ENCODE measurements at regions not wholly inside any gene's neighbourhood (a gene's known extent, or its start where the extent isn't known, plus 50 kb on each side); places are given as distances from the start of the nearest gene placed in this dataset.

DNA sequence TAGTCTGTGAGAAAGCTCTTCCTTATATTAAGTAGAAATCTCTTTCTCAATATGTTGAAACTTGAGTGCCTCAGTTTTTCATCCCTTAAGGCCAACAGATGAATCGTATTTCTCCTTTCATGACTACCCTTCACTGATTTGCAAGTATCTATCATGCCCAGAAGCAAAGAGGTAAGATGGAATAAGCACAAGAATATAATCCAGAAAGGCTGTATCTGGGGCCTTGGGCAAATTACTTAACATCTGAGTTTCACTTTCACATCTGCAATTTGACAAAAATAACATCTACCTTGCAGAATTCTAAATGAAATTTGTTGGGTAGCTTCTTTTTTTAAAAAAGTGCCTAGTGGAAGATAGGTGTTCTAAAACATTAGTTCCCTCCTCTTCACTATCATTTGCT, 552.4 kb upstream of the ANO5 start:
- H3K4me3 ChIP-seq (ENCODE audit: insufficient read depth, low read length), result no peak overlapping the region

DNA sequence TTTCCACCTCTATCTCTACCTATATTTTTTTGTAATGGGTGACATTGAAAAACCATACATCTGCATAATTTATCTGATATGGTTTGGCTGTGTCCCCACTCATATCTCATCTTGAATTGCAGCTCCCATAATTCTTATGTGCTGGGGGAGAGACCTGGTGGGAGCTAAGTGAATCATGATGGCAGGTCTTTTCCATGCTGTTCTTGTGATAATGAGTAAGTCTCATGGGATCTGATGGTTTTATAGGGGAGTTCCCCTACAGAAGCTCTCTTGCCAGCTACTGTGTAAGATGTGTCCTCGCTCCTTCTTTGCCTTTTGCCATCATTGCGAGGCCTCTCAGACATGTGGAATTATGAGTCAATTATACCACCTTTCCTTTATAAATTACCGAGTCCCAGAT, 551.0 kb upstream of the ANO5 start:
- Histone ChIP-seq H3K36me3 (ENCODE audit: insufficient read depth, low read length) (no peaks in the 10 kb centered on the region), H2AFZ (ENCODE audit: low read length) (no peak overlapping the region), H4K20me1 (ENCODE audit: insufficient read depth, low read length) (no peaks in the 10 kb centered on the region), H3K27ac (ENCODE audit: low read depth, low read length) (no peak overlapping the region), H3K4me3 (ENCODE audit: insufficient read depth, low read length) (no peak overlapping the region), H3K9me3 (ENCODE audit: low read depth, low read length) (no peaks in the 10 kb centered on the region), H3K4me2 (ENCODE audit: insufficient read depth, low read length) (no peak overlapping the region), H3K79me2 (ENCODE audit: insufficient read depth, low read length) (no peaks in the 10 kb centered on the region), H3K27me3 (ENCODE audit: insufficient read depth, low read length) (no peaks in the 10 kb centered on the region), H3K4me1 (ENCODE audit: insufficient read depth, low read length) (no peaks in the 10 kb centered on the region)
- TF ChIP-seq, protein P1, sequence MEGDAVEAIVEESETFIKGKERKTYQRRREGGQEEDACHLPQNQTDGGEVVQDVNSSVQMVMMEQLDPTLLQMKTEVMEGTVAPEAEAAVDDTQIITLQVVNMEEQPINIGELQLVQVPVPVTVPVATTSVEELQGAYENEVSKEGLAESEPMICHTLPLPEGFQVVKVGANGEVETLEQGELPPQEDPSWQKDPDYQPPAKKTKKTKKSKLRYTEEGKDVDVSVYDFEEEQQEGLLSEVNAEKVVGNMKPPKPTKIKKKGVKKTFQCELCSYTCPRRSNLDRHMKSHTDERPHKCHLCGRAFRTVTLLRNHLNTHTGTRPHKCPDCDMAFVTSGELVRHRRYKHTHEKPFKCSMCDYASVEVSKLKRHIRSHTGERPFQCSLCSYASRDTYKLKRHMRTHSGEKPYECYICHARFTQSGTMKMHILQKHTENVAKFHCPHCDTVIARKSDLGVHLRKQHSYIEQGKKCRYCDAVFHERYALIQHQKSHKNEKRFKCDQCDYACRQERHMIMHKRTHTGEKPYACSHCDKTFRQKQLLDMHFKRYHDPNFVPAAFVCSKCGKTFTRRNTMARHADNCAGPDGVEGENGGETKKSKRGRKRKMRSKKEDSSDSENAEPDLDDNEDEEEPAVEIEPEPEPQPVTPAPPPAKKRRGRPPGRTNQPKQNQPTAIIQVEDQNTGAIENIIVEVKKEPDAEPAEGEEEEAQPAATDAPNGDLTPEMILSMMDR (IDR thresholded peaks at IDR 0.05; ENCODE audit: extremely low read depth, low read depth, low read length), result no peak
- no peak for DNase-seq (ENCODE audit: insufficient read length, low spot score, missing footprints)

More for the DNA sequence above, 552.4 kb upstream of the ANO5 start:
- DNase-seq (ENCODE audit: insufficient read length, low spot score, missing footprints), result no peak
- no peaks in the 10 kb centered on the region for H3K36me3 ChIP-seq (ENCODE audit: insufficient read depth, low read length)
- no peaks in the 10 kb centered on the region for H3K27me3 ChIP-seq (ENCODE audit: insufficient read depth, low read length)
- no peaks in the 10 kb centered on the region for H3K9me3 ChIP-seq (ENCODE audit: low read depth, low read length)
- H3K4me1 ChIP-seq (ENCODE audit: insufficient read depth, low read length), result no peaks in the 10 kb centered on the region
- no peak overlapping the region for H3K27ac ChIP-seq (ENCODE audit: low read depth, low read length)
- TF ChIP-seq, protein P1 (IDR thresholded peaks at IDR 0.05; ENCODE audit: extremely low read depth, low read depth, low read length), result no peak
- H2AFZ ChIP-seq (ENCODE audit: low read length), result no peak overlapping the region
- H3K4me2 ChIP-seq (ENCODE audit: insufficient read depth, low read length), result no peak overlapping the region
- no peaks in the 10 kb centered on the region for H4K20me1 ChIP-seq (ENCODE audit: insufficient read depth, low read length)
- no peaks in the 10 kb centered on the region for H3K79me2 ChIP-seq (ENCODE audit: insufficient read depth, low read length)

DNA sequence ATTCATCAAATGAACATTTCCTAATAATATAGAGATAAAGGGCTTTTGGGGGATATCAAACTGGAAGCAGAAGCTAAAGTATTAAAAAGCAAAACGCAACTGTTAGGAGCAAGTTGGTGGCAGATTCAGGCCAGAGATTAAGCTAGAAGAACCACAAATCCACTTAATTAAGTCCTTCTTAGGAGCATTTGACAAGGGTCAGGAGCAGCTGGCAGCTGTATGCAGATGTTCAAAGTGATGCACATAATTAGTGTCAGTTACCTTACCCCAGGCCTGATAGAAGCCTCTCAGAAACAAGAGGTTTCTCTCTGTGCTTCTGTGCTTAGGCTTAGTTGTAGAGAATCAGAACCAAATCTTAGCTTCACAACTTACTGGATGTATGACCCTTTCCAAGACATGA, 546.5 kb upstream of the ANO5 start:
- H4K20me1 ChIP-seq (ENCODE audit: insufficient read depth, low read length), result no peaks in the 10 kb centered on the region
- no peak overlapping the region for H3K27ac ChIP-seq (ENCODE audit: low read depth, low read length)
- H3K9me3 ChIP-seq (ENCODE audit: low read depth, low read length), result peaks cover 3% of the 10 kb centered on the region
- no peaks in the 10 kb centered on the region for H3K27me3 ChIP-seq (ENCODE audit: insufficient read depth, low read length)
- H2AFZ ChIP-seq (ENCODE audit: low read length), result no peak overlapping the region
- H3K79me2 ChIP-seq (ENCODE audit: insufficient read depth, low read length), result no peaks in the 10 kb centered on the region
- TF ChIP-seq, protein P1 (IDR thresholded peaks at IDR 0.05; ENCODE audit: extremely low read depth, low read depth, low read length), result no peak
- H3K4me2 ChIP-seq (ENCODE audit: insufficient read depth, low read length), result no peak overlapping the region
- no peak overlapping the region for H3K4me3 ChIP-seq (ENCODE audit: insufficient read depth, low read length)
- no peak for DNase-seq (ENCODE audit: insufficient read length, low spot score, missing footprints)
- H3K4me1 ChIP-seq (ENCODE audit: insufficient read depth, low read length), result no peaks in the 10 kb centered on the region
- H3K36me3 ChIP-seq (ENCODE audit: insufficient read depth, low read length), result no peaks in the 10 kb centered on the region

DNA sequence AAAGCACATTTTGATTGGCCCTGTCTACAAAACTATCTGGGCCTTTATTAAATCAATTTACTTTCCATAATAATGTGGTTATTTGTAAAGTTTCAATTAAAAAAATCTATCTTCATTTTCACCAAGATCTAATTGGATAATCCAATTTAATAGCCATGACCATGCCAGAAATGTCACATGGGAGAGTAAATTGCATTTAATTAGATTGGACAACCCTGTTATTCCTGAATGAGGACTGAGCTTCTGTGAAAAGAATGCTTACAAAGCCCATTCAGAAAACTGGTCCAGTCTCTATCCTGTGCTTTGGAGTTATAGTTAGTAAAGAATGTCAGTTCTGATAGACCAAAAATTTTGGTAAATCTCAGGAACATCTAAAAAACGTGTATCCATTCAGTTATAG, 541.9 kb upstream of the ANO5 start:
- H3K4me1 ChIP-seq (ENCODE audit: insufficient read depth, low read length), result no peaks in the 10 kb centered on the region
- no peaks in the 10 kb centered on the region for H3K27me3 ChIP-seq (ENCODE audit: insufficient read depth, low read length)
- H2AFZ ChIP-seq (ENCODE audit: low read length), result no peak overlapping the region
- no peaks in the 10 kb centered on the region for H4K20me1 ChIP-seq (ENCODE audit: insufficient read depth, low read length)
- DNase-seq (ENCODE audit: insufficient read length, low spot score, missing footprints), result no peak
- H3K27ac ChIP-seq (ENCODE audit: low read depth, low read length), result no peak overlapping the region
- no peak overlapping the region for H3K4me2 ChIP-seq (ENCODE audit: insufficient read depth, low read length)
- no peaks in the 10 kb centered on the region for H3K36me3 ChIP-seq (ENCODE audit: insufficient read depth, low read length)
- no peaks in the 10 kb centered on the region for H3K79me2 ChIP-seq (ENCODE audit: insufficient read depth, low read length)
- H3K4me3 ChIP-seq (ENCODE audit: insufficient read depth, low read length), result no peak overlapping the region
- TF ChIP-seq, protein P1 (IDR thresholded peaks at IDR 0.05; ENCODE audit: extremely low read depth, low read depth, low read length), result no peak
- H3K9me3 ChIP-seq (ENCODE audit: low read depth, low read length), result peaks cover 3% of the 10 kb centered on the region

Measured in osteoblast (primary cell).